Testis (tissue), 2 donors: ENCODE measurements at regions not wholly inside any gene's neighbourhood (a gene's known extent, or its start where the extent isn't known, plus 50 kb on each side); places are given as distances from the start of the nearest gene placed in this dataset.

Experiments
- CTCF ChIP-seq, 3 experiments: fragments of 450-650 bp in 2 of 3; fragments of 200-600 bp in 1 of 3; sonication (generic) in 1 of 3; IDR thresholded peaks; one replicate each; pipeline ENCODE4 v1.5.1; 2016 to 2019; ENCODE audit warnings: antibody characterized with exemption in 3 of 3, mild to moderate bottlenecking in 2 of 3, moderate library complexity in 1 of 3
- POLR2A ChIP-seq: fragments of 450-650 bp; IDR thresholded peaks from one replicate; pipeline ENCODE4 v1.6.1; 2017; ENCODE audit warnings: antibody characterized with exemption, mild to moderate bottlenecking, moderate library complexity

DNA sequence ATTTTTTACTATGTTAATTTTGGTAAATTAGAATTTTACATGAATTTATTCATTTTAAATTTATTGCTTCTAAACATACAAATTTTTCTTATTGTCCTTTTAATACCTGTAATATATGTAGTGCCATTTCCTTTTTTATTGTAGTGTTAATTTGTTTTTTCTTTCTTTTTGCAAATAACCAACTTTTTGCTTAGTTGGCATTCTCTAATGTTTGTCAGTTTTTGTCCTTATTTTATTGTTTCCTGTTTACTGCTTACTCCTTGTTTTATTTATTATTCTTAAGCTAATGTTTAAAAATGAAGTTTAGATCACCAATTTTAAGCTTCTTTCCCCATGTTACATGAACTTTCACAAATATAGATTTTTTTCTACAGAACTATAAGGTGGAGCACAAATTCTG, 516.6 kb downstream of the SLITRK1 start:
- TF ChIP-seq POLR2A (no peak), CTCF (IDR thresholded peaks at IDR 0.05) (no peak)
